ENCODE measurements at regions not wholly inside any gene's neighbourhood (a gene's known extent, or its start where the extent isn't known, plus 50 kb on each side); places are given as distances from the start of the nearest gene placed in this dataset.

- Histone ChIP-seq H3K27ac (no peak overlapping the region), H3K36me3 (no peaks in the 10 kb centered on the region), H3K4me1 (no peaks in the 10 kb centered on the region), H3K9me3 (no peaks in the 10 kb centered on the region), H3K27me3 (no peaks in the 10 kb centered on the region), H3K4me3 (replicated peaks in 1 of 3) (no peak overlapping the region)
- TF ChIP-seq POLR2A (IDR thresholded peaks at IDR 0.05) = no peak
- TF ChIP-seq, protein P1, sequence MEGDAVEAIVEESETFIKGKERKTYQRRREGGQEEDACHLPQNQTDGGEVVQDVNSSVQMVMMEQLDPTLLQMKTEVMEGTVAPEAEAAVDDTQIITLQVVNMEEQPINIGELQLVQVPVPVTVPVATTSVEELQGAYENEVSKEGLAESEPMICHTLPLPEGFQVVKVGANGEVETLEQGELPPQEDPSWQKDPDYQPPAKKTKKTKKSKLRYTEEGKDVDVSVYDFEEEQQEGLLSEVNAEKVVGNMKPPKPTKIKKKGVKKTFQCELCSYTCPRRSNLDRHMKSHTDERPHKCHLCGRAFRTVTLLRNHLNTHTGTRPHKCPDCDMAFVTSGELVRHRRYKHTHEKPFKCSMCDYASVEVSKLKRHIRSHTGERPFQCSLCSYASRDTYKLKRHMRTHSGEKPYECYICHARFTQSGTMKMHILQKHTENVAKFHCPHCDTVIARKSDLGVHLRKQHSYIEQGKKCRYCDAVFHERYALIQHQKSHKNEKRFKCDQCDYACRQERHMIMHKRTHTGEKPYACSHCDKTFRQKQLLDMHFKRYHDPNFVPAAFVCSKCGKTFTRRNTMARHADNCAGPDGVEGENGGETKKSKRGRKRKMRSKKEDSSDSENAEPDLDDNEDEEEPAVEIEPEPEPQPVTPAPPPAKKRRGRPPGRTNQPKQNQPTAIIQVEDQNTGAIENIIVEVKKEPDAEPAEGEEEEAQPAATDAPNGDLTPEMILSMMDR (IDR thresholded peaks at IDR 0.05) = no peak
- WGBS, 2 donors = 86 to 92% methylated on average over 1 of the region's 1 CpG
- intact Hi-C loops (cut with DNase I) = no loop called here
- no peak for DNase-seq
These were observed 784.1 kb downstream of the PCDH18 start for GRCh38 chr4:136748165-136748564.

- Histone ChIP-seq H3K4me3 (replicated peaks in 1 of 3) (no peak overlapping the region), H3K4me1 (no peaks in the 10 kb centered on the region), H3K36me3 (no peaks in the 10 kb centered on the region), H3K27ac (no peak overlapping the region), H3K27me3 (no peaks in the 10 kb centered on the region), H3K9me3 (no peaks in the 10 kb centered on the region)
- 100% methylated on average over 1 of the region's 1 CpG for WGBS, 2 donors
- intact Hi-C loops (cut with DNase I) = no loop called here
- no peak for DNase-seq
- TF ChIP-seq POLR2A (IDR thresholded peaks at IDR 0.05) = no peak
- TF ChIP-seq, protein P1 (IDR thresholded peaks at IDR 0.05) = no peak
These were observed 789.1 kb downstream of the PCDH18 start for GRCh38 chr4:136743238-136743637.

- DNase-seq = no peak
- H3K4me3 ChIP-seq (replicated peaks in 1 of 3) = no peak overlapping the region
- H3K4me1 ChIP-seq = no peaks in the 10 kb centered on the region
- no peak overlapping the region for H3K27ac ChIP-seq
- no peaks in the 10 kb centered on the region for H3K27me3 ChIP-seq
- no peak for TF ChIP-seq POLR2A (IDR thresholded peaks at IDR 0.05)
- TF ChIP-seq, protein P1 (IDR thresholded peaks at IDR 0.05) = no peak
- intact Hi-C loops (cut with DNase I) = no loop called here
- 57 to 64% methylated on average over 3 of the region's 3 CpGs for WGBS, 2 donors
- no peaks in the 10 kb centered on the region for H3K9me3 ChIP-seq
- H3K36me3 ChIP-seq = no peaks in the 10 kb centered on the region
These were observed 790.0 kb downstream of the PCDH18 start for GRCh38 chr4:136742333-136742732.

- intact Hi-C loops (cut with DNase I) = no loop called here
These were observed 790.8 kb downstream of the PCDH18 start for GRCh38 chr4:136741468-136741867.

DNA sequence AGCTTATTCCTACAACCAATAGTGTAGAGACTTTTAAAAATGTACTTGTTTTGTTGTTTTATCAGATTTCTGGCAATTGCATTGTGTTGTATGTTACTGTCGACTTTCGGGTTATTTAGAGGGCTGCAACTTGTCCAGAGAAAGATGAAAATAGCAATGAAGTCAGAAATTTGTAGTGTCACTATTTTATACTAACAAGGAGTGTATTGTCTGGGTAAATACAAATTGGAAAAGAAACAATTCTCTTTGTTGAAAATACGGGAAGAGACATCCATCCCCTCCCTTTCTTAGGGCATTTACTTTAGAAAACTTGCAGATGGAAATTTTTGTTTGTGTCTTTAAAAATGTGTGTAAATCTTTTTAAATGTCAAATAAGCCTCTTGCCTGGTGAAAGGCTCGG, 792.0 kb downstream of the PCDH18 start:
- Histone ChIP-seq H3K27ac (no peak overlapping the region), H3K4me3 (replicated peaks in 1 of 3) (no peak overlapping the region), H3K27me3 (no peaks in the 10 kb centered on the region), H3K4me1 (no peaks in the 10 kb centered on the region), H3K9me3 (no peaks in the 10 kb centered on the region), H3K36me3 (no peaks in the 10 kb centered on the region)
- TF ChIP-seq, protein P1 (IDR thresholded peaks at IDR 0.05) = no peak
- no peak for TF ChIP-seq POLR2A (IDR thresholded peaks at IDR 0.05)
- DNase-seq = no peak
- intact Hi-C loops (cut with DNase I) = no loop called here
- WGBS, 2 donors = 84 to 88% methylated on average over 4 of the region's 4 CpGs

More at GRCh38 chr4:136741468-136741867, 790.8 kb downstream of the PCDH18 start:
- no peaks in the 10 kb centered on the region for H3K9me3 ChIP-seq
- TF ChIP-seq, protein P1 (IDR thresholded peaks at IDR 0.05) = no peak
- no peak for TF ChIP-seq POLR2A (IDR thresholded peaks at IDR 0.05)
- H3K27me3 ChIP-seq = no peaks in the 10 kb centered on the region
- H3K4me3 ChIP-seq (replicated peaks in 1 of 3) = no peak overlapping the region
- no peak for DNase-seq
- no peak overlapping the region for H3K27ac ChIP-seq
- no peaks in the 10 kb centered on the region for H3K4me1 ChIP-seq
- H3K36me3 ChIP-seq = no peaks in the 10 kb centered on the region
- 83 to 85% methylated on average over 2 of the region's 2 CpGs for WGBS, 2 donors
